Caco-2 (cell line): ENCODE measurements at regions not wholly inside any gene's neighbourhood (a gene's known extent, or its start where the extent isn't known, plus 50 kb on each side); places are given as distances from the start of the nearest gene placed in this dataset.
"Not testable (repeated sequence)": the region's sequence is repeated elsewhere in the genome, so short reads cannot be mapped to it uniquely, and the experiment has no call there.

Experiments
- BruUV-seq: library from RNA; stranded (reverse); fragments of 400-500 nt; replicated peaks from 2 replicates; lab custom pipeline; 2021; lab: Mats Ljungman, UMichigan
- CTCF ChIA-PET: fragments of 300-600 bp; sonication (Branson Sonifier 250); formaldehyde crosslinking; loops from one replicate; lab custom pipeline; 2022; ENCODE audit warnings: antibody characterized with exemption; lab: Charles Lee
- POLR2A ChIA-PET: fragments of 300-600 bp; sonication (Branson Sonifier 250); formaldehyde crosslinking; loops from one replicate; lab custom pipeline; 2022; ENCODE audit warnings: antibody characterized with exemption; lab: Charles Lee
- DNase-seq, 2 experiments: peaks; one replicate each; pipeline versions ENCODE4 v3.0.0 to v3.0.0-alpha.2; 2020 to 2022
- H3K27me3 ChIP-seq: replicated peaks from 2 replicates; pipeline ENCODE4 v1.6.0; 2011; ENCODE audit warnings: low read length; ENCODE audit not compliant: control insufficient read depth, insufficient read depth
- H3K36me3 ChIP-seq: 2 replicates; pipeline ENCODE4 v1.5.1; 2011; ENCODE audit warnings: low read length; ENCODE audit not compliant: control insufficient read depth, insufficient read depth
- H3K4me1 ChIP-seq: fragments of 250-450 bp; sonication (Bioruptor Pico); 2 replicates; pipeline ENCODE4 v1.5.1; 2020; ENCODE audit warnings: mild to moderate bottlenecking
- H3K4me3 ChIP-seq: 2 replicates; pipeline ENCODE4 v1.5.1; 2011; ENCODE audit warnings: low read depth, mild to moderate bottlenecking, control low read depth, low read length
- H3K9me3 ChIP-seq: fragments of 250-450 bp; sonication (Bioruptor Pico); 2 replicates; pipeline ENCODE4 v1.5.1; 2020; ENCODE audit warnings: mild to moderate bottlenecking, moderate library complexity
- H3K27ac Mint-ChIP-seq: one replicate; pipeline ENCODE4 v1.8.0; 2022; ENCODE audit warnings: mixed read lengths; ENCODE audit not compliant: unreplicated experiment
- H3K27me3 Mint-ChIP-seq: one replicate; pipeline ENCODE4 v1.8.0; 2022; ENCODE audit warnings: mixed read lengths; ENCODE audit not compliant: insufficient read depth, unreplicated experiment
- H3K36me3 Mint-ChIP-seq: one replicate; pipeline ENCODE4 v1.8.0; 2022; ENCODE audit warnings: mild to moderate bottlenecking, mixed read lengths; ENCODE audit not compliant: insufficient read depth, unreplicated experiment
- H3K4me1 Mint-ChIP-seq: one replicate; pipeline ENCODE4 v1.8.0; 2022; ENCODE audit warnings: low read depth, mixed read lengths; ENCODE audit not compliant: unreplicated experiment
- H3K4me3 Mint-ChIP-seq: one replicate; pipeline ENCODE4 v1.8.0; 2022; ENCODE audit warnings: mild to moderate bottlenecking, moderate library complexity, mixed read lengths; ENCODE audit not compliant: unreplicated experiment
- H3K9me3 Mint-ChIP-seq: one replicate; pipeline ENCODE4 v1.8.0; 2022; ENCODE audit warnings: mixed read lengths; ENCODE audit not compliant: unreplicated experiment
- intact Hi-C: fragments of 100-400 bp; cut with micrococcal nuclease; formaldehyde crosslinking; loops from one replicate; pipeline ENCODE4 v1.10.0; 2022; ENCODE audit not compliant: unreplicated experiment
- TF ChIP-seq, protein P1 (sequence below), 2 experiments: fragments of 200-600 bp in 1 of 2; IDR thresholded peaks; 1 replicate in 1 of 2; 2 replicates in 1 of 2; pipeline versions ENCODE4 v1.5.1 to v1.8.0; 2011 to 2022; ENCODE audit warnings: antibody characterized with exemption in 1 of 2, control low read depth in 1 of 2, inconsistent platforms in 1 of 2, low read depth in 1 of 2, low read length in 1 of 2, mild to moderate bottlenecking in 1 of 2, moderate library complexity in 1 of 2; ENCODE audit not compliant: insufficient read depth in 1 of 2, severe bottlenecking in 1 of 2, unreplicated experiment in 1 of 2

DNA sequence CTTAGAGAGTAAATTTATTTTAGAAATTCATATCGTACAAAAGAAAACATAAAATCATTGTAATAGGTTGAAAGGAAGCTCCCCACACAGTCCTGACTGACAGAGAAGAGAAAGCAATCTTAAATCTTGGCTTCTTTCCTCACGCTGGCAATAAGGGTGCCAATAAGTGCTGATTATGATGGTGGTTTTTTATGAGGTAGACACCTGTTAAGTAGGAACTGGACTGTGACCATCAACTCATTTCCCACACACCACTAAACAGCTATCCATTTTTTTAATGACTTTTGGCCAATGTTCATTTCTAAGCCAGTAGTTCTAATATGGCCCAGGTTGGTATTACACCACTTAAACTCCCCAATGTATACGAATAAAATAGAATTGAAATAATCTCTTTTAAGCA, 893.5 kb upstream of the NUDT12 start:
- TF ChIP-seq, protein P1, sequence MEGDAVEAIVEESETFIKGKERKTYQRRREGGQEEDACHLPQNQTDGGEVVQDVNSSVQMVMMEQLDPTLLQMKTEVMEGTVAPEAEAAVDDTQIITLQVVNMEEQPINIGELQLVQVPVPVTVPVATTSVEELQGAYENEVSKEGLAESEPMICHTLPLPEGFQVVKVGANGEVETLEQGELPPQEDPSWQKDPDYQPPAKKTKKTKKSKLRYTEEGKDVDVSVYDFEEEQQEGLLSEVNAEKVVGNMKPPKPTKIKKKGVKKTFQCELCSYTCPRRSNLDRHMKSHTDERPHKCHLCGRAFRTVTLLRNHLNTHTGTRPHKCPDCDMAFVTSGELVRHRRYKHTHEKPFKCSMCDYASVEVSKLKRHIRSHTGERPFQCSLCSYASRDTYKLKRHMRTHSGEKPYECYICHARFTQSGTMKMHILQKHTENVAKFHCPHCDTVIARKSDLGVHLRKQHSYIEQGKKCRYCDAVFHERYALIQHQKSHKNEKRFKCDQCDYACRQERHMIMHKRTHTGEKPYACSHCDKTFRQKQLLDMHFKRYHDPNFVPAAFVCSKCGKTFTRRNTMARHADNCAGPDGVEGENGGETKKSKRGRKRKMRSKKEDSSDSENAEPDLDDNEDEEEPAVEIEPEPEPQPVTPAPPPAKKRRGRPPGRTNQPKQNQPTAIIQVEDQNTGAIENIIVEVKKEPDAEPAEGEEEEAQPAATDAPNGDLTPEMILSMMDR (IDR thresholded peaks at IDR 0.05; ENCODE audit: insufficient read depth in 1 of 2, low read depth in 1 of 2, low read length in 1 of 2, severe bottlenecking in 1 of 2, unreplicated experiment in 1 of 2): no peak
- ChIA-PET CTCF (no interaction called here), POLR2A (no interaction called here)
- no peak overlapping the region for H3K4me3 ChIP-seq
- no peak overlapping the region for H3K27ac Mint-ChIP-seq
- H3K36me3 Mint-ChIP-seq: no peaks in the 10 kb centered on the region
- H3K4me1 ChIP-seq: no peaks in the 10 kb centered on the region
- H3K27me3 ChIP-seq: no peaks in the 10 kb centered on the region
- intact Hi-C loops: no loop called here
- no TSS peak for BruUV-seq
- no peaks in the 10 kb centered on the region for H3K27me3 Mint-ChIP-seq
- DNase-seq: no peak
- H3K4me3 Mint-ChIP-seq: no peak overlapping the region
- no peaks in the 10 kb centered on the region for H3K4me1 Mint-ChIP-seq
- no peaks in the 10 kb centered on the region for H3K9me3 ChIP-seq
- H3K36me3 ChIP-seq: no peaks in the 10 kb centered on the region
- H3K9me3 Mint-ChIP-seq: no peaks in the 10 kb centered on the region

DNA sequence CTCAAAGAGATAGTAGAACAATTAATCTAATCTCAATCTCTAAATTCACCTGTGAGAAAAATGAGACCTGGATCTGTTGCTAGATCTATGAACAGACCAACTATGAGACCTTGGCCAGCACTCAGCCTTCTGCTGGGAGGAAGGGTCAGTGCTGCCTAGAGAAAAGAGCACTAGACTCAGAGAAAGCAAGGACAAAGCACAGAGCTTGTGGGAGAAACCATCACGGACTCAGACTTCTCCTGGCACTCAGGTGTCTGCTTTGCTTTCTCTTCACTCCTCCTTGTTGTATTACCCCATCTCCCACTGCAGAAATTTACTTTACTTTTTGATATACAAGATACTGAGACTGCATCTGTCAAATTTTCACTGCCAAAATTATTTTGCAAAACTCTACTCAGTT, 890.0 kb upstream of the NUDT12 start:
- ChIA-PET CTCF (no interaction called here), POLR2A (interaction anchor here (0.6 kb wide), 1 partner anchor 1496 kb away, joined by 4 read pairs; no protein-coding TSS in a partner anchor)
- Mint-ChIP-seq H3K9me3 (no peaks in the 10 kb centered on the region), H3K27me3 (no peaks in the 10 kb centered on the region), H3K4me1 (no peaks in the 10 kb centered on the region), H3K36me3 (no peaks in the 10 kb centered on the region), H3K27ac (peak overlapping the region; percentile 80), H3K4me3 (peak overlapping the region; percentile 75)
- Histone ChIP-seq H3K9me3 (no peaks in the 10 kb centered on the region), H3K4me3 (peak overlapping the region; percentile 35), H3K36me3 (no peaks in the 10 kb centered on the region), H3K4me1 (no peaks in the 10 kb centered on the region), H3K27me3 (no peaks in the 10 kb centered on the region)
- BruUV-seq: no TSS peak
- no peak for DNase-seq
- intact Hi-C loops: no loop called here
- TF ChIP-seq, protein P1 (IDR thresholded peaks at IDR 0.05; ENCODE audit: insufficient read depth in 1 of 2, low read depth in 1 of 2, low read length in 1 of 2, severe bottlenecking in 1 of 2, unreplicated experiment in 1 of 2): no peak

DNA sequence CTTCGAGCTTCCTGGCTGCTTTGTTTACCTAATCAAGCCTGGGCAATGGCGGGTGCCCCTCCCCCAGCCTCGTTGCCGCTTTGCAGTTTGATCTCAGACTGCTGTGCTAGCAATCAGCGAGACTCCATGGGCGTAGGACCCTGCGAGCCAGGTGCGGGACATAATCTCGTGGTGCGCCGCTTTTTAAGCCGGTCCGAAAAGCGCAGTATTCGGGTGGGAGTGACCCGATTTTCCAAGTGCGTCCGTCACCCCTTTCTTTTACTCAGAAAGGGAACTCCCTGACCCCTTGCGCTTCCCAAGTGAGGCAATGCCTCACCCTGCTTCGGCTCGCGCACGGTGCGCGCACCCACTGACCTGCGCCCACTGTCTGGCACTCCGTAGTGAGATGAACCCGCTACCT, 889.3 kb upstream of the NUDT12 start:
- H3K9me3 Mint-ChIP-seq, H3K4me1 Mint-ChIP-seq, CTCF ChIA-PET, H3K36me3 Mint-ChIP-seq, intact Hi-C loops, H3K27me3 ChIP-seq, BruUV-seq, H3K4me1 ChIP-seq, H3K27me3 Mint-ChIP-seq, POLR2A ChIA-PET, H3K9me3 ChIP-seq, H3K36me3 ChIP-seq: not testable (repeated sequence)
- Mint-ChIP-seq H3K4me3 (peak overlapping the region; percentile 75), H3K27ac (peak overlapping the region; percentile 80)
- peak overlapping the region; percentile 35 for H3K4me3 ChIP-seq
- DNase-seq: peak in 1 of 2 experiments; percentile 21

DNA sequence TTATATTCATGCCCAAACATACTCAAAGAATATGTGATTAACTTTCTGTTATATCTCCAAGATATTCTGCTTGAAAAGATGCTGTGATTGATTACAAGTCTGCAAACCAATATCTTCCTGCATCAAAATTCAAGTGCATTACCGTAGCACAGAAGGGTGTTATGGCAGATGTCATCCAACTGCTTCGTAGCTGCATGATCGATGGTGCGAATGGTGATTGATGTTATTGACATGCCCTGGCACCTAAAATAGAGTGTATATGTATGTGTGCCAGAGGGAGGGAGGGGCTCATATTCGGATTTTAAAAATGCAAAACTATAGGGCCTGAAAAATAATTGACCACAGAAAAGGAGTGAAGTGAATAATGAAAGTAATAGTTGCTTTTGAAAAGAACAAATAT, 882.1 kb upstream of the NUDT12 start:
- POLR2A ChIA-PET: no interaction called here

More for the DNA sequence above, 882.1 kb upstream of the NUDT12 start:
- Histone ChIP-seq H3K4me1 (no peaks in the 10 kb centered on the region), H3K36me3 (no peaks in the 10 kb centered on the region), H3K27me3 (no peaks in the 10 kb centered on the region), H3K4me3 (no peak overlapping the region), H3K9me3 (no peaks in the 10 kb centered on the region)
- no peak overlapping the region for H3K27ac Mint-ChIP-seq
- no peaks in the 10 kb centered on the region for H3K9me3 Mint-ChIP-seq
- TF ChIP-seq, protein P1 (IDR thresholded peaks at IDR 0.05; ENCODE audit: insufficient read depth in 1 of 2, low read depth in 1 of 2, low read length in 1 of 2, severe bottlenecking in 1 of 2, unreplicated experiment in 1 of 2): no peak
- no peaks in the 10 kb centered on the region for H3K27me3 Mint-ChIP-seq
- H3K4me1 Mint-ChIP-seq: no peaks in the 10 kb centered on the region
- intact Hi-C loops: no loop called here
- H3K4me3 Mint-ChIP-seq: no peak overlapping the region
- CTCF ChIA-PET: no interaction called here
- BruUV-seq: no TSS peak
- no peaks in the 10 kb centered on the region for H3K36me3 Mint-ChIP-seq
- no peak for DNase-seq
